ENCODE measurements at regions not wholly inside any gene's neighbourhood (a gene's known extent, or its start where the extent isn't known, plus 50 kb on each side); places are given as distances from the start of the nearest gene placed in this dataset.

DNA sequence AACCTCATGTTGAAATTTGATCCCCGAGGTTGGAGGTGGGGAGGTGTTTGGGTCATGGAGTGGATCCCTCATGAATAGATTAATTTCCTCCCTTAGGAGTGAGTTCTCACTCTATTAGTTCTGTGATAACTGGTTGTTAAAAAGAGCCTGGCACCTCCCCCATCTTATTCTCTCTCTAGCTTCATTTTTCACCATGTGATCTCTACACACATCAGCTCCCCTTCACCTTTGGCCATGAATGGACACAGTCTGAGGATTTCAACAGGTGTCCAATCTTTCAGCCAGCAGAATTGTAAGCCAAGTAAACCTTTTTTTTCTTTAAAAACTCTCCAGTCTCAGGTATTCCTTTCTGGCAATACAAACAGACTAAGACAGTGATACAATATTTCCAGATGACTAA is 602.0 kb upstream of the FAM98A start:
- TF ChIP-seq, protein P1, sequence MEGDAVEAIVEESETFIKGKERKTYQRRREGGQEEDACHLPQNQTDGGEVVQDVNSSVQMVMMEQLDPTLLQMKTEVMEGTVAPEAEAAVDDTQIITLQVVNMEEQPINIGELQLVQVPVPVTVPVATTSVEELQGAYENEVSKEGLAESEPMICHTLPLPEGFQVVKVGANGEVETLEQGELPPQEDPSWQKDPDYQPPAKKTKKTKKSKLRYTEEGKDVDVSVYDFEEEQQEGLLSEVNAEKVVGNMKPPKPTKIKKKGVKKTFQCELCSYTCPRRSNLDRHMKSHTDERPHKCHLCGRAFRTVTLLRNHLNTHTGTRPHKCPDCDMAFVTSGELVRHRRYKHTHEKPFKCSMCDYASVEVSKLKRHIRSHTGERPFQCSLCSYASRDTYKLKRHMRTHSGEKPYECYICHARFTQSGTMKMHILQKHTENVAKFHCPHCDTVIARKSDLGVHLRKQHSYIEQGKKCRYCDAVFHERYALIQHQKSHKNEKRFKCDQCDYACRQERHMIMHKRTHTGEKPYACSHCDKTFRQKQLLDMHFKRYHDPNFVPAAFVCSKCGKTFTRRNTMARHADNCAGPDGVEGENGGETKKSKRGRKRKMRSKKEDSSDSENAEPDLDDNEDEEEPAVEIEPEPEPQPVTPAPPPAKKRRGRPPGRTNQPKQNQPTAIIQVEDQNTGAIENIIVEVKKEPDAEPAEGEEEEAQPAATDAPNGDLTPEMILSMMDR (IDR thresholded peaks at IDR 0.05; ENCODE audit: insufficient read depth, low read length), result no peak
- TF ChIP-seq POLR2AphosphoS5 (IDR thresholded peaks at IDR 0.05; ENCODE audit: low read depth), result no peak
- TF ChIP-seq, protein P2, sequence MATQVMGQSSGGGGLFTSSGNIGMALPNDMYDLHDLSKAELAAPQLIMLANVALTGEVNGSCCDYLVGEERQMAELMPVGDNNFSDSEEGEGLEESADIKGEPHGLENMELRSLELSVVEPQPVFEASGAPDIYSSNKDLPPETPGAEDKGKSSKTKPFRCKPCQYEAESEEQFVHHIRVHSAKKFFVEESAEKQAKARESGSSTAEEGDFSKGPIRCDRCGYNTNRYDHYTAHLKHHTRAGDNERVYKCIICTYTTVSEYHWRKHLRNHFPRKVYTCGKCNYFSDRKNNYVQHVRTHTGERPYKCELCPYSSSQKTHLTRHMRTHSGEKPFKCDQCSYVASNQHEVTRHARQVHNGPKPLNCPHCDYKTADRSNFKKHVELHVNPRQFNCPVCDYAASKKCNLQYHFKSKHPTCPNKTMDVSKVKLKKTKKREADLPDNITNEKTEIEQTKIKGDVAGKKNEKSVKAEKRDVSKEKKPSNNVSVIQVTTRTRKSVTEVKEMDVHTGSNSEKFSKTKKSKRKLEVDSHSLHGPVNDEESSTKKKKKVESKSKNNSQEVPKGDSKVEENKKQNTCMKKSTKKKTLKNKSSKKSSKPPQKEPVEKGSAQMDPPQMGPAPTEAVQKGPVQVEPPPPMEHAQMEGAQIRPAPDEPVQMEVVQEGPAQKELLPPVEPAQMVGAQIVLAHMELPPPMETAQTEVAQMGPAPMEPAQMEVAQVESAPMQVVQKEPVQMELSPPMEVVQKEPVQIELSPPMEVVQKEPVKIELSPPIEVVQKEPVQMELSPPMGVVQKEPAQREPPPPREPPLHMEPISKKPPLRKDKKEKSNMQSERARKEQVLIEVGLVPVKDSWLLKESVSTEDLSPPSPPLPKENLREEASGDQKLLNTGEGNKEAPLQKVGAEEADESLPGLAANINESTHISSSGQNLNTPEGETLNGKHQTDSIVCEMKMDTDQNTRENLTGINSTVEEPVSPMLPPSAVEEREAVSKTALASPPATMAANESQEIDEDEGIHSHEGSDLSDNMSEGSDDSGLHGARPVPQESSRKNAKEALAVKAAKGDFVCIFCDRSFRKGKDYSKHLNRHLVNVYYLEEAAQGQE (IDR thresholded peaks at IDR 0.05; ENCODE audit: insufficient replicate concordance, low read depth), result no peak
- TF ChIP-seq SPI1 (IDR thresholded peaks at IDR 0.05; ENCODE audit: borderline replicate concordance, low read depth), result no peak
- TF ChIP-seq GABPA (IDR thresholded peaks at IDR 0.05; ENCODE audit: low read depth), result no peak
- Histone ChIP-seq H3K27ac (replicated peaks) (no peak overlapping the region), H3K4me3 (replicated peaks; ENCODE audit: insufficient read depth, low read length) (no peak overlapping the region), H3K27me3 (ENCODE audit: insufficient read depth, poor library complexity, severe bottlenecking) (no peaks in the 10 kb centered on the region)
- DNase-seq (ENCODE audit: low read depth in 1 of 2, low spot score in 1 of 2), result no peak

DNA sequence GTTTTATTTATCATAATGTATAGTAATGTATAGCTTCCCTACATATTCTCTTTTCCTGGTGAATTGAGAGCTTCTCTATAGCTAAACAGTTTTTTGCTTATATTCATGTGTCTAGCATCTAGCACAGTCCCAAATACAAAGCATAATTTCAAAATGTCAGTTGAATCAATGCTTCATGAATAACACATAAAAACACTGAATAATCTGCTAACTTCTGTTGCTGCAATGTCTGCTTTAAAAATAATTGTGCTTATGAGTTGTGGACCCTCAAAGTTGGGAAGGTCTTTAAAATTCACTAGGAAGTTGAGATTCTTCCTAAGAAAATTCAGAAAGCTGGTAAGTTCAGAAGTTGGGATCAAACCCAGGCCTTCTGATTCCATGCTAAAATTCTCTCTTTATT is 600.9 kb upstream of the FAM98A start:
- Histone ChIP-seq H3K27ac (replicated peaks) (no peak overlapping the region), H3K27me3 (ENCODE audit: insufficient read depth, poor library complexity, severe bottlenecking) (no peaks in the 10 kb centered on the region), H3K4me3 (replicated peaks; ENCODE audit: insufficient read depth, low read length) (no peak overlapping the region)
- no peak for DNase-seq (ENCODE audit: low read depth in 1 of 2, low spot score in 1 of 2)
- TF ChIP-seq GABPA (IDR thresholded peaks at IDR 0.05; ENCODE audit: low read depth) (no peak), SPI1 (IDR thresholded peaks at IDR 0.05; ENCODE audit: borderline replicate concordance, low read depth) (no peak), POLR2AphosphoS5 (IDR thresholded peaks at IDR 0.05; ENCODE audit: low read depth) (no peak)
- TF ChIP-seq, protein P1 (IDR thresholded peaks at IDR 0.05; ENCODE audit: insufficient read depth, low read length), result no peak
- TF ChIP-seq, protein P2 (IDR thresholded peaks at IDR 0.05; ENCODE audit: insufficient replicate concordance, low read depth), result no peak

DNA sequence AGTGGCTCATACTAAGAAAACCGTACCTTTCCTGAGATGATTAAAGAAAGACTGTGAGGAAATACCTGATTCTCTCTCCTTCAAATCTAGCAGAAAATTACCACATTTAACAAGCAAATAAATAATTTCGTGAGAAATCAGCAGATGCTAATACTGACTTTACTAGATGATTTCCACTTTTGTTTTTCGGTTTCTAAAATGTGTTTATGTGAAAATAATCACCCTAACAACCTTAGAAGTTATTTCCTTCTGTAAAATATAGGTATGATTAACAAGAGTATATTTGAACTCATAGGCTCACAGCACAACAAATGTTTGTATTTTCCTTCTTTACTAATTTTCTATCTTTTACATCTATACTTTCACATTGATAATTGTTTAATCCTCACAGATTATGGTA is 594.1 kb upstream of the FAM98A start:
- TF ChIP-seq, protein P2 (IDR thresholded peaks at IDR 0.05; ENCODE audit: insufficient replicate concordance, low read depth), result no peak
- TF ChIP-seq POLR2AphosphoS5 (IDR thresholded peaks at IDR 0.05; ENCODE audit: low read depth) (no peak), SPI1 (IDR thresholded peaks at IDR 0.05; ENCODE audit: borderline replicate concordance, low read depth) (no peak), GABPA (IDR thresholded peaks at IDR 0.05; ENCODE audit: low read depth) (no peak)
- TF ChIP-seq, protein P1 (IDR thresholded peaks at IDR 0.05; ENCODE audit: insufficient read depth, low read length), result no peak
- Histone ChIP-seq H3K27me3 (ENCODE audit: insufficient read depth, poor library complexity, severe bottlenecking) (no peaks in the 10 kb centered on the region), H3K27ac (replicated peaks) (no peak overlapping the region)

More for the DNA sequence above, 594.1 kb upstream of the FAM98A start:
- DNase-seq (ENCODE audit: low read depth in 1 of 2, low spot score in 1 of 2), result no peak
- H3K4me3 ChIP-seq (replicated peaks; ENCODE audit: insufficient read depth, low read length), result no peak overlapping the region

Data from HL-60 (cell line).